HAP-1 (cell line): ENCODE measurements at regions not wholly inside any gene's neighbourhood (a gene's known extent, or its start where the extent isn't known, plus 50 kb on each side); places are given as distances from the start of the nearest gene placed in this dataset.
A peak's percentile ranks its signal among the peaks of the same experiment; 100 is the strongest.

ENCODE experiments used
- DNase-seq, 2 experiments: peaks; one replicate each; pipeline ENCODE4 v3.0.0-alpha.2; 2016 to 2020; ENCODE audit warnings: low spot score in 2 of 2
- H3K27me3 ChIP-seq: fragments of 250-450 bp; sonication (Bioruptor Pico); 2 replicates; pipeline ENCODE4 v1.5.1; 2020; ENCODE audit warnings: low read depth, mild to moderate bottlenecking, moderate library complexity
- H3K36me3 ChIP-seq: fragments of 250-450 bp; sonication (Bioruptor Pico); replicated peaks from 2 replicates; pipeline ENCODE4 v1.5.1; 2020; ENCODE audit warnings: mild to moderate bottlenecking
- H3K4me1 ChIP-seq: fragments of 250-450 bp; sonication (Bioruptor Pico); 2 replicates; pipeline ENCODE4 v1.5.1; 2020; ENCODE audit warnings: mild to moderate bottlenecking
- H3K4me3 ChIP-seq: fragments of 250-450 bp; sonication (Bioruptor Pico); 2 replicates; pipeline ENCODE4 v1.5.1; 2020; ENCODE audit warnings: mild to moderate bottlenecking, moderate library complexity
- H3K9me3 ChIP-seq: fragments of 250-450 bp; sonication (Bioruptor Pico); 2 replicates; pipeline ENCODE4 v1.5.1; 2020; ENCODE audit warnings: mild to moderate bottlenecking, moderate library complexity
- in situ Hi-C: fragments of 300-500 bp; cut with MboI; formaldehyde crosslinking; loops from 3 replicates; pipeline ENCODE4 v1.14.3; 2020; ENCODE audit warnings: low sequenced_read_pairs, inconsistent platforms, mixed read lengths

DNA sequence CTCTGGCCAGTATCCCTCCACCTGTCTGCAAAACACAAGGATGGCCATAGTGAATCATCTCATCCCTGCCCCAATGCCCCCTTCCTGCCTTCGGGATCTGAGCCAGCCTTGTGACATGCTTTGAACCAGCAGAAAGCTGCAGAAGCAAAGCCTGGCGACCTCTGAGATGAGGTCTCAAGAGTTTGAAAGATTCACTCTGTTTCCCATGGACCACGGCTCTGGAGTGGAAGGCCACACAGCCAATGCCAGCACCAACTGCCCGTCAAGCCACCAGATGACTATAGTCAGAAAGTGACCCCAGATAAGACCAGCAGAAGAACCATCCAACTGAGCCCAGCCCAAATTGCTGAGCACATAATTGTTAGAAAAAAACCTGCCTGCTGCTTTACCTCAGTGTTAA, 193.9 kb upstream of the PPP2R2D start:
- no peaks in the 10 kb centered on the region for H3K27me3 ChIP-seq
- in situ Hi-C loops, result no loop called here
- no peaks in the 10 kb centered on the region for H3K36me3 ChIP-seq
- DNase-seq, result no peak
- H3K9me3 ChIP-seq, result no peaks in the 10 kb centered on the region
- no peaks in the 10 kb centered on the region for H3K4me1 ChIP-seq
- H3K4me3 ChIP-seq, result no peak overlapping the region

DNA sequence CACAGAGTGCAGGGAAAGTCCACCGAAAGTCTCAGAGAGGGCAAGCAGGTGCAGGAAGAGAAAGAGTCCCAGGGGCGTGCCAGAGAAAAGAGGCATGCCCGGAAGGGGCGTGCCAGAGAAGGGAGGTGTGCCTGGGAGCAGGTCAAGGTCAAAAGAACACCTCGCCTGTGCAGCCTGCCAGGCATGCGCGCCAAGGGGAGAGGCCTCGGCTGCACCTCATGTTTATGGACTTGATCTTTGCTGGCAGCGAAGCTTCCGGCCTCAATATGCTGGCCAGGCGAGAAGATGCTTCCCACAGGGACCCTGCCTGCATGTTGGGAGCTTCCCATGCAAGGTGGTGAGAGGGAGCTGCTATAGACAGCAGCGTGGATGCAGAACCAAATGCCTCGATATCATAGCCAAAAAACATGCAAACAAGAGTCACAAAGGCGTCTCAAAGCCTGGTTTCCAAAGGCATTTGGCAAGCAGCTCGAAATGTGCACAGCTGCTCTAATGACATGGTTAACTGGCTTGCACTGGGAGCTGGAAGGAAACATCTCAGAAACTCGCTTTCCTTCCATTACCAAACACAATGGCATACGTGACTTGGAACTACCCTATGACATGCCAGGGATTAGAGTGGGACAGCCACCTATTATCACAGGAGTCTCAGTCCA, 192.5 kb upstream of the PPP2R2D start:
- in situ Hi-C loops, result no loop called here
- Histone ChIP-seq H3K4me3 (no peak overlapping the region), H3K9me3 (no peaks in the 10 kb centered on the region), H3K4me1 (no peaks in the 10 kb centered on the region), H3K27me3 (no peaks in the 10 kb centered on the region), H3K36me3 (no peaks in the 10 kb centered on the region)
- DNase-seq, result no peak

- DNase-seq, result no peak
- Histone ChIP-seq H3K9me3 (no peaks in the 10 kb centered on the region), H3K4me1 (no peaks in the 10 kb centered on the region), H3K27me3 (no peaks in the 10 kb centered on the region), H3K36me3 (no peaks in the 10 kb centered on the region), H3K4me3 (no peak overlapping the region)
- in situ Hi-C loops, result no loop called here
These were observed 190.5 kb upstream of the PPP2R2D start for GRCh38 chr10:131710142-131710861.

GRCh38 chr10:131722121-131722520, 178.7 kb upstream of the PPP2R2D start:
- no peaks in the 10 kb centered on the region for H3K4me1 ChIP-seq
- no peak overlapping the region for H3K4me3 ChIP-seq
- in situ Hi-C loops, result no loop called here
- H3K9me3 ChIP-seq, result no peaks in the 10 kb centered on the region
- no peaks in the 10 kb centered on the region for H3K36me3 ChIP-seq
- no peak for DNase-seq
- H3K27me3 ChIP-seq, result no peaks in the 10 kb centered on the region

GRCh38 chr10:131722525-131723264, 178.1 kb upstream of the PPP2R2D start:
- Histone ChIP-seq H3K36me3 (no peaks in the 10 kb centered on the region), H3K4me3 (no peak overlapping the region), H3K4me1 (no peaks in the 10 kb centered on the region), H3K9me3 (no peaks in the 10 kb centered on the region), H3K27me3 (no peaks in the 10 kb centered on the region)
- DNase-seq, result no peak
- in situ Hi-C loops, result no loop called here

GRCh38 chr10:131723297-131724168, 177.3 kb upstream of the PPP2R2D start:
- H3K4me1 ChIP-seq, result no peaks in the 10 kb centered on the region
- no peaks in the 10 kb centered on the region for H3K36me3 ChIP-seq
- H3K4me3 ChIP-seq, result no peak overlapping the region
- no peak for DNase-seq
- in situ Hi-C loops, result no loop called here
- no peaks in the 10 kb centered on the region for H3K27me3 ChIP-seq
- no peaks in the 10 kb centered on the region for H3K9me3 ChIP-seq

DNA sequence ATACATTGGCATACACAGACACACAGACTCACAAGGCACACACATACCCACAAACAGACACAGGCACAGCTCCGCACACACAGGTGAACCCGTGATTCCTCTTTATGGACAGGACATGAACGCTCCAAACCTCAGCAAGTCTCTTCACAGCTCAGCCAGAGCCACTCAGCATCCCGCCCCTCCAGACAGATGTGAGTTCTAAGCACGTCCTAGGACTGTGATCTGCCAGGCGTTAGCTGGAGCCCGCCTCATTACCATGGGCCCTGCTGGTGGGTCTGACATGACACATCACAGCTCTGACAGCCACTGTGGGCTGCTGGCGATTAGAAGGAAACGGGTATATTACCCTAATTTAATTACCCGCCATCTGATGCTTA, 176.7 kb upstream of the PPP2R2D start:
- Histone ChIP-seq H3K36me3 (no peaks in the 10 kb centered on the region), H3K4me3 (no peak overlapping the region), H3K9me3 (no peaks in the 10 kb centered on the region), H3K27me3 (no peaks in the 10 kb centered on the region), H3K4me1 (no peaks in the 10 kb centered on the region)
- in situ Hi-C loops, result no loop called here
- DNase-seq, result no peak

DNA sequence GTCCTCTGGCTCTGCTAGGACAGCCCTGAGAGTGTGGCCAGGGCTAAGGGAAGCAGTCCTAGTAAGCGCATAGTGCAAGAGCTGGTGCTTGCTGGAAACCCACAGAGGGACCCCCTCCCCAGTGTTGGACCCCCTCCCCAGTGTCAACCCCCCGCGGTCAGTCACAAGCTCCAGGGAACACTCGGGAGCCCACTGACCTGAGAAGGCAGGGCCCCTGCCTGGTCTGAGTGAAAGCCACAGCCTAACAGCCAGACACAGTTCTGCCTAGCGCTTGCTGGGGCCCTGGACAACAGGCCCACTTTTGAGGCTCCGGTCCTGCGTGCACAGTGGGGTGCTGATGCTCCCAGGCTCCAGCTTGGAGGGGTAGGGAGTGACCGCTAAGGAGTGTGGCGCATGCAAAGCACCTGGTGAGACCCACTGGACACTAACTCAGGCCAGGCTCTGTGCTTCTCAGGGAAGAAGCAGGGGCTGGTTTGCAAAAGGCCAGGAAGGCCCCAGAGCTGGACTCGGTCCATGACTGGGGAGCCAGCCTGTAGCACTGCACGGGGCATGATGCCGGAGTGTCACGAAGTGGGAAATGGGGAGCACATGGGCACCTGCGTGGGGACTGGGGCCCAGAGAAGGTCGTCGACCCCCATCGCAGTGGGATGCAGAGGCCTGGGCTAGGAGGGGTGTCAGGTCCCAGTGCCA, 175.8 kb upstream of the PPP2R2D start:
- DNase-seq, result no peak
- in situ Hi-C loops, result no loop called here
- H3K4me3 ChIP-seq, result no peak overlapping the region
- no peaks in the 10 kb centered on the region for H3K9me3 ChIP-seq
- no peaks in the 10 kb centered on the region for H3K4me1 ChIP-seq
- H3K36me3 ChIP-seq, result no peaks in the 10 kb centered on the region
- H3K27me3 ChIP-seq, result no peaks in the 10 kb centered on the region

DNA sequence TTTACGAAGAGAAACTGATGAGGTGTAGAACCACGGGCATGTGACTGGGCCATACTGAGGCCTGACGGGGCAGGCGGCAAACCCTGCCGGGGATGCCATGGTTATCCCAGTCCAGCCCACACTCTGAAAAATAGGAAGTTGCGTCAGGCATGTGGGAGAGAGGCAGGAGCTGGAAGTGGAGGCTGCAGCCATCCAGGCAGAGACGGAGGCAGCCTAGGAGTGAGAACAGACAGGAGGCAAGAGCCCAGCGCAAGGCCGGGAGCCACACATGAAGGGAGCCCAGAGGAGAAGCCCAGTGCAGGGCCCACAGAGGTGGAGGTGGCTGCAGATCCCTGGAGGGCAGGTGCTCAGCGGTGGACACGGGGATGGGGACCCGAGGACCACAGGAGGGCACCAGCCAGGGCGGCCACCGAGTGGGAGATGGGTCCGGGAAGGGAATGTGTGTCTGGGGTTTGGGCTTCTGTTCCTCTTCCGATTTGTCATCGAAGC, 175.2 kb upstream of the PPP2R2D start:
- in situ Hi-C loops, result no loop called here

DNA sequence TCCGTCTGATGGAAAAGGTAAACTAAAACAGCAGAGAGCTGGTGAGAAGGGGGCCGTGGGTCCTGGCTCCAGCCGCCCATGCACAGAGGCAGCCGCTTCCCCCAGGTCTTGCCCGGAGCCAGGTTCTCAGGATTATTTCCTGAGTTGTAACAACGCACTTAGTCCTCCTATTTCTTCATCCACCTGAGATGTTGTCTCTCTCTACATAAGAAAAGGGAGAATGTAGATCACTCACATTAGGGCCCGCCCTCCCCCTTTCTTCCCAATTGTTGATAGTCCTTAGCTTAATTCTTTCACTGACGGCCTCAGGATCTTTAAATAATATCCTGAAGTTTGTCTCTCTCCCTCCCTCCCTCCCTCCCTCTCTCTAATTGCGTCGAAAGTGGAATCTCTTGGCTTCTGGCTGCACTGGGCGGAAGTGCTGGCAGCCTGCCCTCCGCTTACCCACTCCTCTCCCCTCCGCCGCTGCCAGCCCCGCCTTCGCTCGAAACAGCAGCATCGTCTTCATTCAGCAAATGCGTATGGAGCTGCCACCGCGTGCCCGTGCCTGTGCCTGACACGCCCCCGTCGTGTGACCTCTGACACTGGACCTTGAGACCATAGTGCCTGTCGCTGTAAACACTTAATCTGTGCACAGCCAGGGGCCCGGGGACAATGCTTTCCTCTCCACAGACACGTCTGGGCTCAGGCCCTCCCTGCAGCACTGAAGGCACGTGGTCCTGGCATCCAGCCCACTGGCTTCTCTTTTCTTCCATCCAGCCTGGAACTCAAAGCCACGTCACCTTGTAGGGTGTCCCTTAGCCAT, 174.5 kb upstream of the PPP2R2D start:
- Histone ChIP-seq H3K4me3 (no peak overlapping the region), H3K9me3 (no peaks in the 10 kb centered on the region), H3K4me1 (no peaks in the 10 kb centered on the region), H3K36me3 (no peaks in the 10 kb centered on the region), H3K27me3 (no peaks in the 10 kb centered on the region)
- in situ Hi-C loops, result no loop called here
- peak in 1 of 2 experiments; percentile 26 for DNase-seq

More for the DNA sequence above, 175.2 kb upstream of the PPP2R2D start:
- no peak overlapping the region for H3K4me3 ChIP-seq
- H3K9me3 ChIP-seq, result no peaks in the 10 kb centered on the region
- H3K27me3 ChIP-seq, result no peaks in the 10 kb centered on the region
- DNase-seq, result no peak
- no peaks in the 10 kb centered on the region for H3K4me1 ChIP-seq
- H3K36me3 ChIP-seq, result no peaks in the 10 kb centered on the region

GRCh38 chr10:131726967-131727366, 173.8 kb upstream of the PPP2R2D start:
- in situ Hi-C loops, result no loop called here
- no peak for DNase-seq
- no peaks in the 10 kb centered on the region for H3K4me1 ChIP-seq
- H3K36me3 ChIP-seq, result no peaks in the 10 kb centered on the region
- H3K4me3 ChIP-seq, result no peak overlapping the region
- H3K9me3 ChIP-seq, result no peaks in the 10 kb centered on the region
- no peaks in the 10 kb centered on the region for H3K27me3 ChIP-seq

- DNase-seq, result no peak
- in situ Hi-C loops, result no loop called here
- Histone ChIP-seq H3K4me3 (no peak overlapping the region), H3K4me1 (no peaks in the 10 kb centered on the region), H3K9me3 (no peaks in the 10 kb centered on the region), H3K27me3 (no peaks in the 10 kb centered on the region), H3K36me3 (no peaks in the 10 kb centered on the region)
These were observed 173.2 kb upstream of the PPP2R2D start for GRCh38 chr10:131727560-131727959.
